ENCODE measurements at regions not wholly inside any gene's neighbourhood (a gene's known extent, or its start where the extent isn't known, plus 50 kb on each side); places are given as distances from the start of the nearest gene placed in this dataset.

GRCh38 chr1:234776876-234777855 is 167.2 kb upstream of the IRF2BP2 start (continued):
- TF ChIP-seq E2F2 (CRISPR knock-in tag; IDR thresholded peaks at IDR 0.05; ENCODE audit: borderline replicate concordance), result 0 out of 2 replicates have a peak, but pooled peaks have one; percentile 38
- TF ChIP-seq MTF2 (CRISPR knock-in tag; IDR thresholded peaks at IDR 0.05; ENCODE audit: borderline replicate concordance), result no peak
- TF ChIP-seq, protein P1, sequence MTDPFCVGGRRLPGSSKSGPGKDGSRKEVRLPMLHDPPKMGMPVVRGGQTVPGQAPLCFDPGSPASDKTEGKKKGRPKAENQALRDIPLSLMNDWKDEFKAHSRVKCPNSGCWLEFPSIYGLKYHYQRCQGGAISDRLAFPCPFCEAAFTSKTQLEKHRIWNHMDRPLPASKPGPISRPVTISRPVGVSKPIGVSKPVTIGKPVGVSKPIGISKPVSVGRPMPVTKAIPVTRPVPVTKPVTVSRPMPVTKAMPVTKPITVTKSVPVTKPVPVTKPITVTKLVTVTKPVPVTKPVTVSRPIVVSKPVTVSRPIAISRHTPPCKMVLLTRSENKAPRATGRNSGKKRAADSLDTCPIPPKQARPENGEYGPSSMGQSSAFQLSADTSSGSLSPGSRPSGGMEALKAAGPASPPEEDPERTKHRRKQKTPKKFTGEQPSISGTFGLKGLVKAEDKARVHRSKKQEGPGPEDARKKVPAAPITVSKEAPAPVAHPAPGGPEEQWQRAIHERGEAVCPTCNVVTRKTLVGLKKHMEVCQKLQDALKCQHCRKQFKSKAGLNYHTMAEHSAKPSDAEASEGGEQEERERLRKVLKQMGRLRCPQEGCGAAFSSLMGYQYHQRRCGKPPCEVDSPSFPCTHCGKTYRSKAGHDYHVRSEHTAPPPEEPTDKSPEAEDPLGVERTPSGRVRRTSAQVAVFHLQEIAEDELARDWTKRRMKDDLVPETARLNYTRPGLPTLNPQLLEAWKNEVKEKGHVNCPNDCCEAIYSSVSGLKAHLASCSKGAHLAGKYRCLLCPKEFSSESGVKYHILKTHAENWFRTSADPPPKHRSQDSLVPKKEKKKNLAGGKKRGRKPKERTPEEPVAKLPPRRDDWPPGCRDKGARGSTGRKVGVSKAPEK (CRISPR knock-in tag; IDR thresholded peaks at IDR 0.05; ENCODE audit: borderline replicate concordance), result 0 out of 2 replicates have a peak, but pooled peaks have one; percentile 19
- TF ChIP-seq, protein P2, sequence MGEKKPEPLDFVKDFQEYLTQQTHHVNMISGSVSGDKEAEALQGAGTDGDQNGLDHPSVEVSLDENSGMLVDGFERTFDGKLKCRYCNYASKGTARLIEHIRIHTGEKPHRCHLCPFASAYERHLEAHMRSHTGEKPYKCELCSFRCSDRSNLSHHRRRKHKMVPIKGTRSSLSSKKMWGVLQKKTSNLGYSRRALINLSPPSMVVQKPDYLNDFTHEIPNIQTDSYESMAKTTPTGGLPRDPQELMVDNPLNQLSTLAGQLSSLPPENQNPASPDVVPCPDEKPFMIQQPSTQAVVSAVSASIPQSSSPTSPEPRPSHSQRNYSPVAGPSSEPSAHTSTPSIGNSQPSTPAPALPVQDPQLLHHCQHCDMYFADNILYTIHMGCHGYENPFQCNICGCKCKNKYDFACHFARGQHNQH (CRISPR knock-in tag; IDR thresholded peaks at IDR 0.05), result no peak
- no peak for TF ChIP-seq ZMAT3 (CRISPR knock-in tag; conservative IDR thresholded peaks at IDR 0.05)
- no peak for TF ChIP-seq ZNF619 (CRISPR knock-in tag; IDR thresholded peaks at IDR 0.05)
- TF ChIP-seq NR2F1 (CRISPR knock-in tag; IDR thresholded peaks at IDR 0.05), result no peak
- TF ChIP-seq ZNF891 (CRISPR knock-in tag; IDR thresholded peaks at IDR 0.05), result 0 out of 2 replicates have a peak, but pooled peaks have one; percentile 32
